OCI-LY1 (cell line): ENCODE measurements at regions not wholly inside any gene's neighbourhood (a gene's known extent, or its start where the extent isn't known, plus 50 kb on each side); places are given as distances from the start of the nearest gene placed in this dataset.

Experiments used
- H2AFZ ChIP-seq: fragments of 200-600 bp; sonication (generic), shearing (Covaris generic); 2 replicates; pipeline ENCODE4 v1.6.0; 2014; ENCODE audit warnings: antibody characterized with exemption, mild to moderate bottlenecking, low read length
- H3F3A ChIP-seq: fragments of 200-600 bp; sonication (generic), shearing (Covaris generic); 2 replicates; pipeline ENCODE4 v1.6.0; 2014; ENCODE audit warnings: mild to moderate bottlenecking, antibody characterized with exemption, low read length, moderate library complexity; ENCODE audit not compliant: insufficient read depth
- H3K27ac ChIP-seq: fragments of 200-600 bp; sonication (generic); 2 replicates; pipeline ENCODE4 v1.5.1; 2014; ENCODE audit warnings: low read length, mixed run types, mild to moderate bottlenecking, low read depth; ENCODE audit not compliant: poor library complexity, severe bottlenecking
- H3K27me3 ChIP-seq: fragments of 200-600 bp; sonication (generic); 2 replicates; pipeline ENCODE4 v1.6.0; 2014; ENCODE audit warnings: antibody characterized with exemption, mild to moderate bottlenecking, low read length, moderate library complexity; ENCODE audit not compliant: insufficient read depth
- H3K36me3 ChIP-seq: fragments of 200-600 bp; sonication (generic); 2 replicates; pipeline ENCODE4 v1.6.1; 2014; ENCODE audit warnings: mild to moderate bottlenecking, antibody characterized with exemption, low read length, moderate library complexity, mixed read lengths; ENCODE audit not compliant: insufficient read depth
- H3K4me1 ChIP-seq: fragments of 200-600 bp; sonication (generic); 2 replicates; pipeline ENCODE4 v1.5.1; 2014; ENCODE audit warnings: mild to moderate bottlenecking, low read length, moderate library complexity; ENCODE audit not compliant: insufficient read depth, severe bottlenecking
- H3K4me2 ChIP-seq: fragments of 200-600 bp; sonication (generic), shearing (Covaris generic); 2 replicates; pipeline ENCODE4 v1.6.1; 2014; ENCODE audit warnings: low read length
- H3K4me3 ChIP-seq: fragments of 200-600 bp; sonication (generic); 2 replicates; pipeline ENCODE4 v1.5.1; 2014; ENCODE audit warnings: low read length, low read depth, mild to moderate bottlenecking, mixed read lengths; ENCODE audit not compliant: poor library complexity, severe bottlenecking
- H3K79me2 ChIP-seq: fragments of 200-600 bp; shearing (Covaris generic); 2 replicates; pipeline ENCODE4 v1.6.1; 2016; ENCODE audit warnings: mixed run types, low read length, mixed read lengths; ENCODE audit not compliant: insufficient read depth
- H3K9ac ChIP-seq: fragments of 200-600 bp; sonication (generic), shearing (Covaris generic); 2 replicates; pipeline ENCODE4 v1.6.1; 2014; ENCODE audit warnings: mild to moderate bottlenecking, low read length, mixed read lengths
- H3K9me2 ChIP-seq: fragments of 200-600 bp; sonication (generic), shearing (Covaris generic); 2 replicates; pipeline ENCODE4 v1.6.1; 2014; ENCODE audit warnings: low read depth, mild to moderate bottlenecking, low read length, mixed read lengths
- H3K9me3 ChIP-seq: fragments of 200-600 bp; shearing (Covaris generic); 2 replicates; pipeline ENCODE4 v1.6.1; 2014; ENCODE audit warnings: low read length, mixed read lengths
- H4K20me1 ChIP-seq: fragments of 200-600 bp; sonication (generic), shearing (Covaris generic); 2 replicates; pipeline ENCODE4 v1.6.0; 2016; ENCODE audit warnings: mild to moderate bottlenecking, low read length; ENCODE audit not compliant: insufficient read depth
- EZH2 ChIP-seq: fragments of 200-600 bp; sonication (generic), shearing (Covaris generic); IDR thresholded peaks from 2 replicates; pipeline ENCODE4 v1.8.0; 2017; ENCODE audit warnings: borderline replicate concordance, mixed run types, mild to moderate bottlenecking, antibody characterized with exemption, low read length, moderate library complexity, mixed read lengths
- TF ChIP-seq, protein P1 (sequence below): fragments of 200-600 bp; sonication (generic), shearing (Covaris generic); IDR thresholded peaks from 2 replicates; pipeline ENCODE4 v1.5.1; 2017; ENCODE audit warnings: mild to moderate bottlenecking, antibody characterized with exemption, low read length, moderate library complexity, mixed read lengths

DNA sequence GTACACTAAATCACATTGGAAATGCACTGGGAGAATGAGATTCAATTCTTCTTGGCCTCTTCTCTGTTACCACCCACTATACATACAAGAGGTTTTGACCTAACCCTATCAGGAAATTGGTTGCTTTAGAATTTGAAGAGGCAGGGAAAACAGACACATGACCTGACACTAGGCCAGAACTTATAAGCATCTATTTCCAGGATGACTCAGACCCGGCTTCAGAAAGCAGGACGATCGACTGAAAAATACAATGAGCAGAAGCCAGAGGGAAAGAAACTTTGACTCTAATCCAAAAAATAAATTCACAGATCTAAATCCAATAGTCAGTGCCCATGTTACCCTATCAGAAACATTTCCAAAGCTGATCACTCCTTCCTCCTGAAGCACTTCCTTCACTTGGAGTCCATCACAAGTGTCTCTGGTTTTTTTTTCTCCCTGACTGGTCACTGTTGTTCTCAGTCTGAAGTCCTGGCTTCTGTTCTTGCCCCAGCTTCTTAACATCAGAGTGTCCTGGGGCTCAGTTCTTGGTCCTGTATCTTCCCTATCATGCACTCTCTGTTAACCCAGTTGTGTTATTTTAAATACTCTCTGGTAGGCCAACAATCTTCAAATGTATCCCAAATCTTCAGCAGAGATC, 133.6 kb downstream of the P2RY1 start:
- no peak overlapping the region for H3K27ac ChIP-seq
- H4K20me1 ChIP-seq: no peaks in the 10 kb centered on the region
- no peak overlapping the region for H3K9ac ChIP-seq
- H3K79me2 ChIP-seq: no peaks in the 10 kb centered on the region
- no peak overlapping the region for H2AFZ ChIP-seq
- H3K9me3 ChIP-seq: no peaks in the 10 kb centered on the region
- H3K4me3 ChIP-seq: no peak overlapping the region
- H3K4me1 ChIP-seq: no peaks in the 10 kb centered on the region
- no peak overlapping the region for H3K4me2 ChIP-seq
- H3K27me3 ChIP-seq: no peaks in the 10 kb centered on the region
- H3K36me3 ChIP-seq: no peaks in the 10 kb centered on the region
- no peaks in the 10 kb centered on the region; the same call in 1 of the 2 replicates for H3K9me2 ChIP-seq
- TF ChIP-seq, protein P1, sequence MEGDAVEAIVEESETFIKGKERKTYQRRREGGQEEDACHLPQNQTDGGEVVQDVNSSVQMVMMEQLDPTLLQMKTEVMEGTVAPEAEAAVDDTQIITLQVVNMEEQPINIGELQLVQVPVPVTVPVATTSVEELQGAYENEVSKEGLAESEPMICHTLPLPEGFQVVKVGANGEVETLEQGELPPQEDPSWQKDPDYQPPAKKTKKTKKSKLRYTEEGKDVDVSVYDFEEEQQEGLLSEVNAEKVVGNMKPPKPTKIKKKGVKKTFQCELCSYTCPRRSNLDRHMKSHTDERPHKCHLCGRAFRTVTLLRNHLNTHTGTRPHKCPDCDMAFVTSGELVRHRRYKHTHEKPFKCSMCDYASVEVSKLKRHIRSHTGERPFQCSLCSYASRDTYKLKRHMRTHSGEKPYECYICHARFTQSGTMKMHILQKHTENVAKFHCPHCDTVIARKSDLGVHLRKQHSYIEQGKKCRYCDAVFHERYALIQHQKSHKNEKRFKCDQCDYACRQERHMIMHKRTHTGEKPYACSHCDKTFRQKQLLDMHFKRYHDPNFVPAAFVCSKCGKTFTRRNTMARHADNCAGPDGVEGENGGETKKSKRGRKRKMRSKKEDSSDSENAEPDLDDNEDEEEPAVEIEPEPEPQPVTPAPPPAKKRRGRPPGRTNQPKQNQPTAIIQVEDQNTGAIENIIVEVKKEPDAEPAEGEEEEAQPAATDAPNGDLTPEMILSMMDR: no peak
- no peak for TF ChIP-seq EZH2
- no peaks in the 10 kb centered on the region for H3F3A ChIP-seq

DNA sequence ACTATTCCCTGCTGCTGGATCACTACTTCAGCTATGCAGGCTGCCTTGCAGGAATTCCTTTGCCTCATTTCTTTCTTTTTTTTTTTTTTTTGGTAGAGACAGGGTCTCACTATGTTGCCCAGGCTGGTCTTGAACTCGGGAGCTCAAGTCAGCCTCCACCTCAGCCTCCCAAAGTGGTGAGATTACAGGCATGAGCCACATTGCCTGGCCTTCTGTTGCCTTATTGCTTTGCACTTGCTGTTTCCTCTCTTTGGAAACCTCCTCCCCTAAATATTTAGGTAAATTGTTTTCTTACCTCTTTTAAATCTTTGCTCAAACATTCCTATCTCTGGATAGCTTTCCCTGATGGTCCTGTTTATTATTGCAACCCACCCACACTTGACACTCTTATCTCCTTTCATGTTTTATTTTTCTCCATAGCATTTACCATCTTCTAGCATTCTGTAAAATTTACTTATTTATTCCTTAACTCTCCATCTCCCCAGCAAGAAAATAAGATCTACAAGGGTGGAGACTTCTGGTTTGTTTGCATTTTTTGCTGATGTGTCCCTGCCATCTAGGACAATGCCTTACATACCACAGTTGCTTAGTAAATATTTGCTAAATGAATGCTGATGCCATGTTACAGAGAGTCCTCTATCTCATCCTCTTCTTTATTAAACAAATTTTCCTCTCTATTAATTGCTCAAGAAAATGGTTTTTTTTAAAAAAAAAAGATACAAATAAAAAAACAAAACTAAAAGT, 134.8 kb downstream of the P2RY1 start:
- Histone ChIP-seq H3K79me2 (no peaks in the 10 kb centered on the region), H3K9me2 (no peaks in the 10 kb centered on the region; the same call in 1 of the 2 replicates), H3K4me2 (no peak overlapping the region), H3K27ac (no peak overlapping the region), H3K27me3 (no peaks in the 10 kb centered on the region), H3K36me3 (no peaks in the 10 kb centered on the region), H4K20me1 (no peaks in the 10 kb centered on the region), H2AFZ (no peak overlapping the region), H3K4me3 (no peak overlapping the region), H3F3A (no peaks in the 10 kb centered on the region), H3K9me3 (no peaks in the 10 kb centered on the region), H3K4me1 (no peaks in the 10 kb centered on the region), H3K9ac (no peak overlapping the region)
- TF ChIP-seq, protein P1: no peak
- TF ChIP-seq EZH2: no peak

DNA sequence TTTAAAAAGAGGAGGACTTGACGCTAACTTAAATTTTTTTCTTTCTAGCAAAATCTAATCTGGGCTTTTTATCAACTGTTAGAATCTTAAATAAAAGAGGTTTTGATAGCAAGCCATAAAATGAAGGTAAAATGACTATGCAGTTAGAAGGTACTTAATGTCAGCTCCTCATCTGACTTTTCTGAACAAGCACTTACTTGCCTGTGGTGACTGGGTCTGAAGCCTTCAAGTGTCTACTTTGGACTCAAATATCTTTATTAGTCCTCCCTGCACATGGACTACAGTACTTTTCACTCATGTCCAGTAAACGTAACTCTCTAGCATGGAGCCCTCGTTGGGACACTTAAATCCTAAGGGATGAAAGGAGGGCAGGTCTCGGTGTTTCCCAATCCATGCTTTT, 135.9 kb downstream of the P2RY1 start:
- Histone ChIP-seq H3K9ac (no peak overlapping the region), H3K4me2 (no peak overlapping the region), H3K79me2 (no peaks in the 10 kb centered on the region), H3K4me3 (no peak overlapping the region), H3K9me3 (no peaks in the 10 kb centered on the region), H3K27ac (no peak overlapping the region), H3K4me1 (no peaks in the 10 kb centered on the region), H3F3A (no peaks in the 10 kb centered on the region), H2AFZ (no peak overlapping the region), H3K27me3 (no peaks in the 10 kb centered on the region), H3K36me3 (no peaks in the 10 kb centered on the region), H3K9me2 (no peaks in the 10 kb centered on the region; the same call in 1 of the 2 replicates), H4K20me1 (no peaks in the 10 kb centered on the region)
- TF ChIP-seq, protein P1: no peak
- no peak for TF ChIP-seq EZH2
